Brain microvascular endothelial cell (primary cell): ENCODE measurements at regions not wholly inside any gene's neighbourhood (a gene's known extent, or its start where the extent isn't known, plus 50 kb on each side); places are given as distances from the start of the nearest gene placed in this dataset.

Experiments
- DNase-seq: peaks from one replicate; pipeline ENCODE4 v3.0.0-alpha.2; 2020
- H3K27ac ChIP-seq: fragments of 250-450 bp; sonication (Bioruptor Pico); 2 replicates; pipeline ENCODE4 v1.5.1; 2020; ENCODE audit warnings: mild to moderate bottlenecking, moderate library complexity
- H3K27me3 ChIP-seq: fragments of 250-450 bp; sonication (Bioruptor Pico); replicated peaks from 2 replicates; pipeline ENCODE4 v1.5.1; 2020; ENCODE audit warnings: mild to moderate bottlenecking
- H3K36me3 ChIP-seq: fragments of 250-450 bp; sonication (Bioruptor Pico); replicated peaks from 2 replicates; pipeline ENCODE4 v1.5.1; 2020; ENCODE audit warnings: mild to moderate bottlenecking
- H3K4me3 ChIP-seq: 2 replicates; pipeline ENCODE4 v1.5.1; 2011; ENCODE audit warnings: low read depth, mild to moderate bottlenecking, control low read depth, low read length, moderate library complexity
- in situ Hi-C: cut with HindIII; loops from 2 replicates; pipeline ENCODE4 v1.10.0; 2017; ENCODE audit warnings: low sequenced_read_pairs, low pct_ligation_motif_present
- TF ChIP-seq, protein P1 (sequence below): IDR thresholded peaks from 2 replicates; pipeline ENCODE4 v1.5.1; 2011; ENCODE audit warnings: low read depth, mild to moderate bottlenecking, moderate library complexity, low read length, control low read depth, inconsistent platforms; ENCODE audit errors: missing control alignments

DNA sequence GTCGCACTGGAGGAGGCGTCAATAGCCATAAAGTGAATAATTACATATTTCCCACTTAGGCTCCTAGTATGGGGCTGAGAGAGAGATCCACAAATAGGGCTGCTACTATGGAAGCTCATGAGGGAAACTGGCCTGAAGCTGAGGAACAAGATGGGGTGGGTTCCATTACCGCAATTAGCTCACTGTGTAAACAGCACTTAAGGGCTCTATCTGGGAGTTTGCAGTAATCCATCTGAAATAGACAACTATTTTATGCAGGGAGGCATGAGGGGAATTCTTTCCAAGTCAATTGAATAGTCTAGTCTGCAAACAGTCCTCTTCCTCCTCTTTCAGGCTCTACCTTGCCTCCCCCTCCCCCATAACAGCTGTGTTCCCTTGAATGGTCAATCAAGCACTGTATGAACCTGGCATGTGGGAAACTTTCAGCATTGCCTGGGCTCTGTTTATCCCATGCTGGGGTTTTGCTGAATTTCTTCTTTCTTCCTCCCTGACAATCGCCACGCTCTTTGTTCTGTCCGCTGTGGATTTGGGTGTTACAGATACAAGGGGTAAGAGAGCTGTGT lies 56.1 kb upstream of the MAF start:
- H3K36me3 ChIP-seq: no peaks in the 10 kb centered on the region
- TF ChIP-seq, protein P1, sequence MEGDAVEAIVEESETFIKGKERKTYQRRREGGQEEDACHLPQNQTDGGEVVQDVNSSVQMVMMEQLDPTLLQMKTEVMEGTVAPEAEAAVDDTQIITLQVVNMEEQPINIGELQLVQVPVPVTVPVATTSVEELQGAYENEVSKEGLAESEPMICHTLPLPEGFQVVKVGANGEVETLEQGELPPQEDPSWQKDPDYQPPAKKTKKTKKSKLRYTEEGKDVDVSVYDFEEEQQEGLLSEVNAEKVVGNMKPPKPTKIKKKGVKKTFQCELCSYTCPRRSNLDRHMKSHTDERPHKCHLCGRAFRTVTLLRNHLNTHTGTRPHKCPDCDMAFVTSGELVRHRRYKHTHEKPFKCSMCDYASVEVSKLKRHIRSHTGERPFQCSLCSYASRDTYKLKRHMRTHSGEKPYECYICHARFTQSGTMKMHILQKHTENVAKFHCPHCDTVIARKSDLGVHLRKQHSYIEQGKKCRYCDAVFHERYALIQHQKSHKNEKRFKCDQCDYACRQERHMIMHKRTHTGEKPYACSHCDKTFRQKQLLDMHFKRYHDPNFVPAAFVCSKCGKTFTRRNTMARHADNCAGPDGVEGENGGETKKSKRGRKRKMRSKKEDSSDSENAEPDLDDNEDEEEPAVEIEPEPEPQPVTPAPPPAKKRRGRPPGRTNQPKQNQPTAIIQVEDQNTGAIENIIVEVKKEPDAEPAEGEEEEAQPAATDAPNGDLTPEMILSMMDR: no peak
- DNase-seq: no peak
- H3K27me3 ChIP-seq: no peaks in the 10 kb centered on the region
- no peak overlapping the region for H3K27ac ChIP-seq
- H3K4me3 ChIP-seq: no peak overlapping the region
- in situ Hi-C loops: no loop called here

DNA sequence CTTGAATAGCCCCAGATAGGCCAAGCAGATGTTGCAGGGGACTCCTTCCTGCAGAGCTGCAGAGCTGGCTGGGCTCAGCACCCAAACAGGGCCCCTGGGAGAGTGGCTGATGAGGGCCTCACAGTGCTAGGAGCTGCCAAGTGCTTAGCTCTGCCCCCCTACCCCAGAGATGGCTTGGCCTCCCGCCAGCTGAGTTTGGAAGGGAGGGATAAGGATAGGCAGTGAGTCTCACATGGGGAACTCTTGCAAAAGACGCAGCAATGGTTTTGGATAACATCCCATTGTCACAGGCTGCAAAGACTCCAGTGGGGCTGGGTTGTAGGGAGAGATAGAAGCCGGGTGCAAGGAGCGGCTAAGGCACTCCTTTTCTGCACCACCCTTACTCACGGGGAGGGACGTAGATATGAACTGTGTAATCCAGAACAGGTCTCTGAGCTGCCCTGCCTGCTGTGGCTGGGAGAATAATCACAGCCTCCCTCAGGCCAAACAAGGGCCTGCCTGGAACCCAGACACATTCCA lies 52.9 kb upstream of the MAF start:
- in situ Hi-C loops: no loop called here
- Histone ChIP-seq H3K27me3 (no peaks in the 10 kb centered on the region), H3K36me3 (no peaks in the 10 kb centered on the region), H3K4me3 (no peak overlapping the region), H3K27ac (no peak overlapping the region)
- DNase-seq: no peak
- TF ChIP-seq, protein P1: no peak

DNA sequence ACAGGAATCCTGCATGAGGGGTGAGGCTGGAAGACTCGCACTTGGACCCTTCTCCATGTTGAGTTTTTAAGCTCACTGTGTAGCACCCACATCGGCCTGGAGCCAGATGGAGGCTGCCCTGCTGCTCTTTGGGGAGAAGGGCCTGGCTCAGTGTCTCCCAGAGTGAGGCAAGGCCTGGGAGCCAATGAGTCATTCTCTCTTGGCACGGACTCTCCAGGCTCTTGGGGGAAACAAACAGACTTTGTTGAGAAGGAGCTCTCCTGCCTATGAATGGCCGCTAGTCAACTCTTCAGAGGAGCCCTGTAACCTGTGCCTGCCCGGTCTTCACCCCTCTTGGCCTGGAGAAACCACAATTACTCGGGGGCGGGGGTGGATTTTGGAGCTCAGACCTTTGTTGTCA lies 50.8 kb upstream of the MAF start:
- Histone ChIP-seq H3K36me3 (no peaks in the 10 kb centered on the region), H3K27ac (no peak overlapping the region), H3K4me3 (no peak overlapping the region), H3K27me3 (no peaks in the 10 kb centered on the region)
- TF ChIP-seq, protein P1: no peak
- peak; percentile 77 for DNase-seq
- in situ Hi-C loops: no loop called here
